ENCODE measurements at regions not wholly inside any gene's neighbourhood (a gene's known extent, or its start where the extent isn't known, plus 50 kb on each side); places are given as distances from the start of the nearest gene placed in this dataset.

GRCh38 chr9:115972362-115972761 lies 181.2 kb upstream of the PAPPA start:
- DNase-seq, result no peak
- Histone ChIP-seq H3K27me3 (no peaks in the 10 kb centered on the region), H3K4me1 (ENCODE audit: insufficient read depth) (no peaks in the 10 kb centered on the region), H3K4me3 (no peak overlapping the region), H3K9me3 (peaks cover 0 to 3% of the 10 kb centered on the region in 2 donors), H3K27ac (no peak overlapping the region), H3K36me3 (no peaks in the 10 kb centered on the region)
- TF ChIP-seq CTCF (IDR thresholded peaks at IDR 0.05), result no peak
- no peak for TF ChIP-seq POLR2A (IDR thresholded peaks at IDR 0.05)
- TF ChIP-seq EP300 (IDR thresholded peaks at IDR 0.05), result no peak
- intact Hi-C loops (cut with DNase I), result no loop called here

GRCh38 chr9:115972843-115973595 lies 180.6 kb upstream of the PAPPA start:
- Histone ChIP-seq H3K36me3 (no peaks in the 10 kb centered on the region), H3K9me3 (no peaks in the 10 kb centered on the region), H3K27ac (no peak overlapping the region), H3K4me1 (ENCODE audit: insufficient read depth) (no peaks in the 10 kb centered on the region), H3K4me3 (no peak overlapping the region), H3K27me3 (no peaks in the 10 kb centered on the region)
- DNase-seq, result no peak
- TF ChIP-seq EP300 (IDR thresholded peaks at IDR 0.05), result no peak
- WGBS, 3 donors, result 63 to 85% (median 68%) methylated on average over 2 of the region's 2 CpGs
- intact Hi-C loops (cut with DNase I), result no loop called here

- no peaks in the 10 kb centered on the region for H3K36me3 ChIP-seq
- TF ChIP-seq EP300 (IDR thresholded peaks at IDR 0.05) (no peak), CTCF (IDR thresholded peaks at IDR 0.05) (no peak), POLR2A (IDR thresholded peaks at IDR 0.05) (no peak)
- H3K4me3 ChIP-seq, result no peak overlapping the region
- 80 to 87% (median 81%) methylated on average over 2 of the region's 2 CpGs for WGBS, 3 donors
- DNase-seq, result no peak
- no peaks in the 10 kb centered on the region for H3K27me3 ChIP-seq
- no peaks in the 10 kb centered on the region for H3K4me1 ChIP-seq (ENCODE audit: insufficient read depth)
- intact Hi-C loops (cut with DNase I), result no loop called here
- no peak overlapping the region for H3K27ac ChIP-seq
- no peaks in the 10 kb centered on the region for H3K9me3 ChIP-seq
Observed at GRCh38 chr9:115976781-115977180, 176.8 kb upstream of the PAPPA start.

GRCh38 chr9:115978091-115978490 lies 175.5 kb upstream of the PAPPA start:
- DNase-seq, result no peak
- Histone ChIP-seq H3K9me3 (no peaks in the 10 kb centered on the region), H3K4me3 (no peak overlapping the region), H3K4me1 (ENCODE audit: insufficient read depth) (no peaks in the 10 kb centered on the region), H3K27me3 (no peaks in the 10 kb centered on the region), H3K36me3 (no peaks in the 10 kb centered on the region), H3K27ac (no peak overlapping the region)
- intact Hi-C loops (cut with DNase I), result no loop called here
- TF ChIP-seq CTCF (IDR thresholded peaks at IDR 0.05) (no peak), POLR2A (IDR thresholded peaks at IDR 0.05) (no peak), EP300 (IDR thresholded peaks at IDR 0.05) (no peak)

GRCh38 chr9:115978659-115979096 lies 174.9 kb upstream of the PAPPA start:
- Histone ChIP-seq H3K9me3 (no peaks in the 10 kb centered on the region), H3K36me3 (no peaks in the 10 kb centered on the region), H3K27me3 (no peaks in the 10 kb centered on the region), H3K4me3 (no peak overlapping the region), H3K27ac (no peak overlapping the region), H3K4me1 (ENCODE audit: insufficient read depth) (no peaks in the 10 kb centered on the region)
- WGBS, 3 donors, result 5 to 12% (median 9%) methylated on average over 3 of the region's 3 CpGs
- intact Hi-C loops (cut with DNase I), result no loop called here
- TF ChIP-seq EP300 (IDR thresholded peaks at IDR 0.05) (no peak), CTCF (IDR thresholded peaks at IDR 0.05) (no peak), POLR2A (IDR thresholded peaks at IDR 0.05) (no peak)
- DNase-seq, result no peak
